GM23248 (cell line): ENCODE measurements at regions not wholly inside any gene's neighbourhood (a gene's known extent, or its start where the extent isn't known, plus 50 kb on each side); places are given as distances from the start of the nearest gene placed in this dataset.

Experiments
- EZH2 ChIP-seq: fragments of 200-600 bp; sonication (generic); IDR thresholded peaks from 2 replicates; pipeline ENCODE4 v1.6.1; 2018; ENCODE audit warnings: antibody characterized with exemption, mild to moderate bottlenecking; ENCODE audit not compliant: insufficient read depth, poor library complexity, severe bottlenecking
- EZH2phosphoT487 ChIP-seq: fragments of 200-600 bp; sonication (generic); IDR thresholded peaks from 2 replicates; pipeline ENCODE4 v1.6.1; 2018; ENCODE audit warnings: antibody characterized with exemption, moderate library complexity, mild to moderate bottlenecking, low read depth; ENCODE audit not compliant: insufficient read depth

DNA sequence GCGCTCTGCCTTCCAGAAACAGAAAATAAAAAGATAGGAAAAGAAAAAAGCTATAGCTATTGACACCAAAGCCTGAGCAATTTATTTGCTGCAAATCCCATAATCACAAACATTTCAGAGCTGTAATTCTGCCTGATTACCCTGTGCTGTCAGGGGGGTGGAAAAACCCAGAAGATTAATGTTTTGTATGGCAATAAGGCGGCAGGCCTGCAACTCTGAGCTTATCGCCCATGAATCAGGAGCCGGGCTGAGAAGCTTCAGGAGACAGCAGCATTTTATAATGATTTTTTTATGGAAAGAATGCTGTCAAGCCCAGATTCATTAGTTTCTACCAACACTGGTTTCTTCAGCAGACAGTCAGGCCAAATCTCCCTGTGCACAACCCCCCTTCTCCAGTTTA is 82.6 kb upstream of the TMEM164 start:
- TF ChIP-seq EZH2, result no peak
- no peak for TF ChIP-seq EZH2phosphoT487
